Endothelial cell of umbilical vein (primary cell): ENCODE measurements at regions not wholly inside any gene's neighbourhood (a gene's known extent, or its start where the extent isn't known, plus 50 kb on each side); places are given as distances from the start of the nearest gene placed in this dataset.
A peak's percentile ranks its signal among the peaks of the same experiment; 100 is the strongest.

Experiments
- BruUV-seq: library from RNA; stranded (reverse); fragments of 400-500 nt; replicated peaks from 2 replicates; lab custom pipeline; 2021; lab: Mats Ljungman, UMichigan
- CTCF ChIA-PET: fragments of 300-600, 350-600 bp; sonication (Branson Sonifier 250); formaldehyde crosslinking; loops from one replicate; lab custom pipeline; 2021; ENCODE audit warnings: antibody characterized with exemption, inconsistent platforms; lab: Charles Lee
- POLR2A ChIA-PET: fragments of 300-600, 350-600 bp; sonication (Branson Sonifier 250); formaldehyde crosslinking; loops from one replicate; lab custom pipeline; 2021; ENCODE audit warnings: antibody characterized with exemption, inconsistent platforms; lab: Charles Lee
- DNase-seq: peaks from one replicate; pipeline ENCODE4 v3.0.0-alpha.2; 2011; ENCODE audit warnings: low read depth, low spot score
- FAIRE-seq: peaks from 2 replicates; lab custom pipeline; 2011; peaks lifted over from hg19 to GRCh38; lab: Jason Lieb, UNC
- H2AFZ ChIP-seq: 2 replicates; pipeline ENCODE4 v1.6.0; 2012; ENCODE audit warnings: low read depth, low read length, control low read depth, inconsistent platforms
- H3K27ac ChIP-seq: 2 replicates; pipeline ENCODE4 v1.5.1; 2011; ENCODE audit warnings: low read depth, mild to moderate bottlenecking, control low read depth, low read length, moderate library complexity; ENCODE audit not compliant: insufficient read depth
- H3K27me3 ChIP-seq, 2 experiments: 2 replicates each; pipeline versions ENCODE4 v1.6.0 to v1.6.1; 2011; ENCODE audit warnings: low read length in 2 of 2, mixed read lengths in 1 of 2; ENCODE audit not compliant: control insufficient read depth in 2 of 2, insufficient read depth in 2 of 2
- H3K36me3 ChIP-seq, 2 experiments: 2 replicates in 1 of 2; 3 replicates in 1 of 2; pipeline ENCODE4 v1.5.1; 2011; ENCODE audit warnings: low read length in 2 of 2, mild to moderate bottlenecking in 1 of 2, moderate library complexity in 1 of 2; ENCODE audit not compliant: control insufficient read depth in 2 of 2, insufficient read depth in 2 of 2; ENCODE audit errors: extremely low read depth in 1 of 2
- H3K4me1 ChIP-seq: 3 replicates; pipeline ENCODE4 v1.5.1; 2011; ENCODE audit warnings: mild to moderate bottlenecking, low read length; ENCODE audit not compliant: control insufficient read depth, insufficient read depth; ENCODE audit errors: extremely low read depth
- H3K4me2 ChIP-seq: 2 replicates; pipeline ENCODE4 v1.6.1; 2011; ENCODE audit warnings: low read length, control low read depth, mixed read lengths; ENCODE audit not compliant: insufficient read depth
- H3K4me3 ChIP-seq, 3 experiments: fragments of 200-600 bp in 1 of 3; sonication (generic), shearing (Covaris generic) in 1 of 3; replicated peaks in 1 of 3; 2 replicates each; pipeline ENCODE4 v1.5.1; 2011 to 2016; ENCODE audit warnings: control low read depth in 3 of 3, low read length in 3 of 3, mild to moderate bottlenecking in 2 of 3, inconsistent platforms in 1 of 3, low read depth in 1 of 3, moderate library complexity in 1 of 3; ENCODE audit not compliant: insufficient read depth in 1 of 3
- H3K79me2 ChIP-seq: 2 replicates; pipeline ENCODE4 v1.6.0; 2012; ENCODE audit warnings: low read length, inconsistent platforms; ENCODE audit not compliant: control insufficient read depth, insufficient read depth
- H3K9ac ChIP-seq: replicated peaks from 2 replicates; pipeline ENCODE3; 2011; ENCODE audit warnings: low read length, control low read depth; ENCODE audit not compliant: insufficient read depth; ENCODE audit errors: extremely low read depth
- H3K9me1 ChIP-seq: replicated peaks from 3 replicates; pipeline ENCODE4 v1.6.0; 2011; ENCODE audit warnings: mild to moderate bottlenecking, low read length; ENCODE audit not compliant: control insufficient read depth, insufficient read depth; ENCODE audit errors: extremely low read depth
- H3K9me3 ChIP-seq: replicated peaks from 2 replicates; pipeline ENCODE4 v1.5.1; 2012; ENCODE audit warnings: low read length, inconsistent platforms; ENCODE audit not compliant: control insufficient read depth, insufficient read depth
- H4K20me1 ChIP-seq: replicated peaks from 2 replicates; pipeline ENCODE3; 2011; ENCODE audit warnings: mild to moderate bottlenecking, low read length; ENCODE audit not compliant: control insufficient read depth, insufficient read depth; ENCODE audit errors: extremely low read depth
- EZH2 ChIP-seq: IDR thresholded peaks from 2 replicates; pipeline ENCODE4 v1.6.1; 2012; ENCODE audit warnings: borderline replicate concordance, low read depth, mild to moderate bottlenecking, moderate library complexity, low read length, inconsistent platforms; ENCODE audit not compliant: severe bottlenecking
- FOS ChIP-seq: IDR thresholded peaks from 2 replicates; pipeline ENCODE4 v1.6.1; 2011; ENCODE audit warnings: mild to moderate bottlenecking, low read length, moderate library complexity, borderline replicate concordance; ENCODE audit not compliant: insufficient read depth
- GATA2 ChIP-seq: IDR thresholded peaks from 2 replicates; pipeline ENCODE4 v1.7.0; 2011; ENCODE audit warnings: low read depth, mild to moderate bottlenecking, moderate library complexity, mixed read lengths, low read length; ENCODE audit not compliant: insufficient read length, insufficient read depth
- MYC ChIP-seq: IDR thresholded peaks from one replicate; pipeline ENCODE4 v1.6.1; 2011; ENCODE audit warnings: mild to moderate bottlenecking, low read depth, low read length
- POLR2A ChIP-seq: IDR thresholded peaks from 2 replicates; pipeline ENCODE4 v1.6.1; 2012; ENCODE audit warnings: low read depth, mild to moderate bottlenecking, control low read depth, low read length
- dilution Hi-C: fragments of 300-500 bp; cut with MboI; formaldehyde crosslinking; loops from one replicate; pipeline ENCODE4 v1.15.0; 2019; ENCODE audit warnings: low sequenced_read_pairs; ENCODE audit not compliant: extremely low pct_ligation_motif_present
- intact Hi-C: fragments of 100-400 bp; cut with micrococcal nuclease; formaldehyde crosslinking; loops from one replicate; pipeline ENCODE4 v1.10.0; 2022
- TF ChIP-seq, protein P1 (sequence below): IDR thresholded peaks from 2 replicates; pipeline ENCODE4 v1.6.1; 2011; ENCODE audit not compliant: insufficient read depth, insufficient read length

DNA sequence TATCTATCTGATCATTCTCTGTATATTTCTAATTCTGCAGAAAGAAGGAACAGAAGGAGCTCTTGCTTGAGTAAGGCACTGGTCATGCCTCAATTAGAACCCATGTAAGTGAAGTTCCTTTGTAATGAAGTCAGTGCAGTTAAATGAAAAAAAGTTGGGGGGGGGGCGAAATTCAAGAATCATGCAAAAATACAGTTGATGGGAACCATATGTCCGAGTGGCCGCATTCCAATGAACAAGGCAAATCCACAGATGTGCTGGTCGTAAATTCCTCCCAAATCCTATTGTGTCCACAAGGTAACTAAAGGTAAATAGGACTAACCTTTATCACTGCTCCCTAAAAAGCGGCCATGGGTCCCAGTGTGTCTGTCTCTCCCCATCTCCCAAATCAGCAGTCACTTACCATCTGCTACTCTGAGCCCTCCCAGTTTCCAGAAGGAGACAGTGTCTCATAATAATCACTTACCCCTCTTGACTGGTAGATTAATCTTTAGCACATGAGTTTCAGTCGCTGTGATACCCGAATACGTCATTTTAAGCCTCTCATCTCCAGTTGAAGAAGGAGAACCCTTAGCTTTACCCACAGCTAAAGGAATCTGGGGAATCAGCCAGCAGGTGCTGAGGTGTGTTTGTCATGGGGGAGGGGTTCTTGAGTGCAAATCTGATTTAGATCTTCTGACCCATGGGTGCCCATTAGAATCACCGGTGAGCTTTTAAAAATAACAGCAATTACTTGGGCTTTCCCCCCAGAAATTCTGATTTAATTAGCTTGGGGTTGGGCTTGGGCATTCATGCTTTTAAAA lies 56.3 kb upstream of the EPHB3 start:
- H3K9me3 ChIP-seq, result no peaks in the 10 kb centered on the region
- no peaks in the 10 kb centered on the region for H3K36me3 ChIP-seq
- no peak overlapping the region for H3K4me3 ChIP-seq
- ChIA-PET CTCF (interaction anchor here (1.4 to 2.6 kb wide), 2 partner anchors 11 to 133 kb away, joined by 5 to 9 read pairs; no protein-coding TSS in a partner anchor), POLR2A (no interaction called here)
- intact Hi-C loops, result no loop called here
- no peaks in the 10 kb centered on the region for H3K9me1 ChIP-seq
- no peak overlapping the region for H3K4me2 ChIP-seq
- H3K9ac ChIP-seq, result no peak overlapping the region
- H3K27me3 ChIP-seq, result peaks cover 13 to 18% of the 10 kb centered on the region in 2 experiments
- no peak overlapping the region for H3K27ac ChIP-seq
- DNase-seq, result no peak
- no TSS peak for BruUV-seq
- dilution Hi-C loops, result no loop called here
- no peak for FAIRE-seq
- H3K4me1 ChIP-seq, result peaks cover 3% of the 10 kb centered on the region
- TF ChIP-seq MYC (no peak), EZH2 (peak; percentile 30)
- TF ChIP-seq, protein P1, sequence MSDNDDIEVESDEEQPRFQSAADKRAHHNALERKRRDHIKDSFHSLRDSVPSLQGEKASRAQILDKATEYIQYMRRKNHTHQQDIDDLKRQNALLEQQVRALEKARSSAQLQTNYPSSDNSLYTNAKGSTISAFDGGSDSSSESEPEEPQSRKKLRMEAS, result no peak
- H2AFZ ChIP-seq, result no peak overlapping the region
- no peaks in the 10 kb centered on the region for H3K79me2 ChIP-seq
- no peaks in the 10 kb centered on the region for H4K20me1 ChIP-seq

DNA sequence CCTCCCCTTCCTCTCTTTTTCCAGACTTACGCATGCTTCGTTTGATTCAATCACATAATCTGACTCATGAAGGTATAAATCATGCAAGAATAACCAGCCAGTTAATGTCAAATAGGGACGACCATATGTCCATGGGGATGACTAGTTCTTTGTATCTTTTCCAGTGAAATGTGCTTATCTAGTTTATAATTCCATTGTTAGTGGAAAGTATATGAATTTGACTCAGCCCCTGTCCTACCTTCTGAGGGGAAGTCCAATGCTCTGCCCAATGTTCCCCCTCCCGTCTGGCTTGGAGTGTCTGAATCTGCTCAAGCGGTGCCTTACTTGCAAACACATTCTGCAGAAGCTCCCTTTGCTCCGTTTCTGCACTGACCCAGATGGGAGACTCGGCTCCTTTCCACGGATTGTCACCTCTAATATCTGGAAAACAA lies 55.0 kb upstream of the EPHB3 start:
- no peaks in the 10 kb centered on the region for H3K36me3 ChIP-seq
- H3K4me2 ChIP-seq, result peak overlapping the region; percentile 9
- BruUV-seq, result no TSS peak
- no peaks in the 10 kb centered on the region for H3K79me2 ChIP-seq
- FAIRE-seq (peak; percentile 62), DNase-seq (peak; percentile 53)
- intact Hi-C loops (no loop called here), dilution Hi-C loops (no loop called here)
- H3K27me3 ChIP-seq, result peaks cover 21 to 24% of the 10 kb centered on the region in 2 experiments
- no peak overlapping the region for H3K27ac ChIP-seq
- CTCF ChIA-PET, result interaction anchor here (2.6 kb wide), 1 partner anchor 135 kb away, joined by 9 read pairs; no protein-coding TSS in a partner anchor
- TF ChIP-seq GATA2 (peak; percentile 25), POLR2A (no peak), FOS (peak; percentile 65)
- no peak overlapping the region for H3K9ac ChIP-seq
- H3K9me3 ChIP-seq, result no peaks in the 10 kb centered on the region
- no peak overlapping the region for H3K4me3 ChIP-seq
- H4K20me1 ChIP-seq, result no peaks in the 10 kb centered on the region
- peaks cover 3% of the 10 kb centered on the region for H3K4me1 ChIP-seq
- no peak overlapping the region for H2AFZ ChIP-seq
- H3K9me1 ChIP-seq, result no peaks in the 10 kb centered on the region
- POLR2A ChIA-PET, result no interaction called here
